ENCODE measurements at regions not wholly inside any gene's neighbourhood (a gene's known extent, or its start where the extent isn't known, plus 50 kb on each side); places are given as distances from the start of the nearest gene placed in this dataset.

DNA sequence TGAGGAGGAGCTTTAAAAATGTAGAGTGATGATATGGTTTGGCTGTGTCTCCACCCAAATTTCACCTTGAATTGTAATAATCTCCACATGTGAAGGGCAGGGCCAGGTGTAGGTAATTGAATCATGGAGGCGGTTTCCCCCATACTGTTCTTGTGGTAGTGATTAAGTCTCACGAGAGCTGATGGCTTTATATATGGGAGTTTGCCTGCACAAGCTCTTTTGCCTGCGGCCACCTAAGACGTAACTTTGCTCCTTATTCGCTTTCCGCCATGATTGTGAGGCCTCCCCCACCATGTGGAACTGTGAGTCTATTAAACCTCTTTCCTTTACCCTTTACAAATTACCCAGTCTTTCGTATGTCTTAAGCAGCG is 332.0 kb downstream of the RAPGEF2 start:
- no peak overlapping the region for H3K27ac ChIP-seq (ENCODE audit: low read depth, low read length)
- no peak overlapping the region for H4K8ac ChIP-seq (ENCODE audit: extremely low read depth, insufficient read depth, low read length)
- no peaks in the 10 kb centered on the region for H3K27me3 ChIP-seq (replicated peaks in 1 of 4; ENCODE audit: control insufficient read depth in 3 of 4, extremely low read depth in 1 of 4, insufficient read depth in 3 of 4, low read length in 3 of 4)
- H2BK15ac ChIP-seq (ENCODE audit: low read length) = no peak overlapping the region
- H3K18ac ChIP-seq (ENCODE audit: extremely low read depth, low read length) = no peak overlapping the region
- no peak overlapping the region for H2BK20ac ChIP-seq (ENCODE audit: low read length)
- no peak overlapping the region for H3K56ac ChIP-seq (replicated peaks; ENCODE audit: insufficient read length, low read depth, low read length)
- H3K14ac ChIP-seq (ENCODE audit: insufficient read length) = no peak overlapping the region
- no peaks in the 10 kb centered on the region for H3K79me1 ChIP-seq (ENCODE audit: low read depth, low read length)
- H2BK5ac ChIP-seq (ENCODE audit: low read depth, low read length) = no peak overlapping the region
- H3K4me1 ChIP-seq (replicated peaks in 1 of 4; ENCODE audit: control insufficient read depth in 3 of 4, insufficient read depth in 4 of 4, low read length in 3 of 4) = no peaks in the 10 kb centered on the region
- 95% methylated on average over 8 of the region's 8 CpGs; no CpG with 5 or more reads in 1 of the 2 experiments for WGBS, 2 experiments (ENCODE audit: extremely low coverage in 1 of 2, insufficient coverage in 1 of 2, insufficient read length in 1 of 2, insufficient replicate concordance in 2 of 2, low coverage in 1 of 2, low lambda C conversion rate in 2 of 2, missing lambda C conversion rate in 1 of 2)
- FAIRE-seq (no peak), DNase-seq (ENCODE audit: low read depth in 1 of 2, low spot score in 2 of 2) (no peak)
- H2BK120ac ChIP-seq (replicated peaks; ENCODE audit: low read depth, low read length) = no peak overlapping the region
- H2BK12ac ChIP-seq (ENCODE audit: low read depth, low read length) = no peak overlapping the region
- H3K23ac ChIP-seq (ENCODE audit: insufficient read length) = no peak overlapping the region
- no peak overlapping the region for H3K9ac ChIP-seq (replicated peaks in 1 of 4; ENCODE audit: extremely low read depth in 1 of 4, low read depth in 3 of 4, low read length in 3 of 4)
- no peak overlapping the region for H2AK5ac ChIP-seq (ENCODE audit: low read depth, low read length)
- H3K9me3 ChIP-seq (ENCODE audit: insufficient read depth in 2 of 2, low read depth in 1 of 2, low read length in 1 of 2) = no peaks in the 10 kb centered on the region
- no peak overlapping the region for H4K5ac ChIP-seq (ENCODE audit: insufficient read length, low read depth, low read length)
- ChIA-PET POLR2A (ENCODE audit: partially characterized antibody) (no interaction called here), CTCF (ENCODE audit: partially characterized antibody) (interaction anchor here (1.0 to 1.2 kb wide), 2 partner anchors 17 to 19 kb away, joined by 3 to 8 read pairs; no protein-coding TSS in a partner anchor)
- no peaks in the 10 kb centered on the region for H4K20me1 ChIP-seq (replicated peaks in 1 of 2; ENCODE audit: control insufficient read depth in 1 of 2, insufficient read depth in 2 of 2, low read length in 2 of 2)
- H3K79me2 ChIP-seq (ENCODE audit: control insufficient read depth in 1 of 2, insufficient read depth in 2 of 2, low read length in 2 of 2) = no peaks in the 10 kb centered on the region
- peaks cover 2% of the 10 kb centered on the region; the same call in 1 of the 2 replicates for H3K23me2 ChIP-seq (ENCODE audit: low read depth, low read length)
- H4K91ac ChIP-seq (replicated peaks; ENCODE audit: insufficient read length, low read length) = no peak overlapping the region
- no peak overlapping the region for H2AFZ ChIP-seq (ENCODE audit: low read length)
- no peak overlapping the region for H3K4me2 ChIP-seq (ENCODE audit: insufficient read depth in 1 of 2, low read depth in 2 of 2, low read length in 2 of 2)
- H3K36me3 ChIP-seq (ENCODE audit: control insufficient read depth in 2 of 4, insufficient read depth in 4 of 4, low read length in 3 of 4) = no peaks in the 10 kb centered on the region
- no peak overlapping the region for H3K4ac ChIP-seq (replicated peaks; ENCODE audit: insufficient read length, low read depth, low read length)
- no peak overlapping the region for H3K4me3 ChIP-seq (ENCODE audit: extremely low read depth in 1 of 4, insufficient read depth in 2 of 4, low read depth in 3 of 4, low read length in 4 of 4)
- no peak for TF ChIP-seq NRF1 (IDR thresholded peaks at IDR 0.05; ENCODE audit: low read depth, low read length)
- TF ChIP-seq TEAD4 (IDR thresholded peaks at IDR 0.05; ENCODE audit: low read depth, low read length) = no peak
- no peak for TF ChIP-seq POU5F1 (IDR thresholded peaks at IDR 0.05; ENCODE audit: low read depth, low read length)
- TF ChIP-seq ZNF274 (IDR thresholded peaks at IDR 0.05; ENCODE audit: borderline replicate concordance, extremely low read depth, low read length) = no peak
- TF ChIP-seq RAD21 (IDR thresholded peaks at IDR 0.05 in 1 of 2, conservative IDR thresholded peaks at IDR 0.05 in 1 of 2; ENCODE audit: low read depth in 2 of 2, low read length in 2 of 2) = no peak
- no peak for TF ChIP-seq SAP30 (IDR thresholded peaks at IDR 0.05; ENCODE audit: insufficient read depth, insufficient replicate concordance, low read length)
- TF ChIP-seq EGR1 (IDR thresholded peaks at IDR 0.05; ENCODE audit: borderline replicate concordance, low read depth, low read length) = no peak
- TF ChIP-seq CTBP2 (IDR thresholded peaks at IDR 0.05; ENCODE audit: borderline replicate concordance, insufficient read depth, insufficient read length, low read length) = no peak
- TF ChIP-seq TBP (IDR thresholded peaks at IDR 0.05; ENCODE audit: low read depth, low read length) = no peak
- no peak for TF ChIP-seq EP300 (IDR thresholded peaks at IDR 0.05; ENCODE audit: borderline replicate concordance in 1 of 2, low read depth in 2 of 2, low read length in 2 of 2)
- TF ChIP-seq SIRT6 (IDR thresholded peaks at IDR 0.05; ENCODE audit: low read length) = no peak
- no peak for TF ChIP-seq BRCA1 (IDR thresholded peaks at IDR 0.05; ENCODE audit: low read depth, low read length)

Measured in H1 (cell line).